NCI-H2227 treated with DMSO at 0.1 percent for 48 hours (cell line): ENCODE measurements at regions not wholly inside any gene's neighbourhood (a gene's known extent, or its start where the extent isn't known, plus 50 kb on each side); places are given as distances from the start of the nearest gene placed in this dataset.
"Not testable (repeated sequence)": the region's sequence is repeated elsewhere in the genome, so short reads cannot be mapped to it uniquely, and the experiment has no call there.

Experiments used
- DNase-seq: peaks from one replicate; lab custom pipeline; 2025; lab: John Stamatoyannopoulos, UW

DNA sequence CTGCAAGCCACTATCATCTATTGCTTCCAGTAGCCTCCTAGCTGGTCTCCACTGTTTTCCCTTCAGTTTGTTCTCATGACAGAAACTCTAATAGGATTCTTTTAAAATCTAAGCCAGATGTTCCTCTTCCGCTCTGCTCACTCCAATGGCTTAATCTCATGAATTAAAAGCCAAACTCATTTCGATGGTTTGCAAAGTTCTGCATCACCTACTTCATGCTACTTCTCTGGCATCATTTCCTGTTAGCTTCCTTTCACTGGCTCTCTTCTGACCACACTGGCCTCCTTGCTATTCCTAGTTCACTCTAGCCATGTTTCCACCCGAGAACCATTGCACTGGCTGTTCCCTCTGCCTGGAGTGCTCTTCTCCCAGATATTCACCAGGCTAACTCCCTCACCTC is 102.0 kb upstream of the LSM6 start:
- DNase-seq = no peak

- no peak for DNase-seq
Observed at GRCh38 chr4:146072376-146072775, 103.1 kb upstream of the LSM6 start.

DNA sequence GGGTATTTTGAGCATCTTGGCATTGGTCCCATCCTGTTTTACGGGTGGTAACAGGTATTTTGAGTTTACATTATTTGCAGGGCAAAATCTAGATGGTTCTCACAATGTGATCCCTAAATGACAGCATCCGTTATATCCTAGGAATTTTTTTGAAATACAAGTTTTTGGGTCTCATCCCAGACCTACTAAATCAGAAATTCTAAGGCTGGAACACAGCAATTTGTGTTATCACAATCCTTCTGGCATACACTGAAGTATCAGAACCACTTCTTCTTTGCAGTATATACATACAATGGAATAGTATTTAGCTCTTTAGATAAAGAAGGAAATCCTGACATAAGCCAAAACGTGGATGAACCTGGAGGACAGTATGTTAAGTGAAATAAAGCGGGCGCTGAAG is 104.1 kb upstream of the LSM6 start:
- DNase-seq = no peak

- no peak for DNase-seq
Observed at GRCh38 chr4:146063143-146063542, 112.4 kb upstream of the LSM6 start.

GRCh38 chr4:146062340-146062739 is 113.2 kb upstream of the LSM6 start:
- DNase-seq = no peak

DNA sequence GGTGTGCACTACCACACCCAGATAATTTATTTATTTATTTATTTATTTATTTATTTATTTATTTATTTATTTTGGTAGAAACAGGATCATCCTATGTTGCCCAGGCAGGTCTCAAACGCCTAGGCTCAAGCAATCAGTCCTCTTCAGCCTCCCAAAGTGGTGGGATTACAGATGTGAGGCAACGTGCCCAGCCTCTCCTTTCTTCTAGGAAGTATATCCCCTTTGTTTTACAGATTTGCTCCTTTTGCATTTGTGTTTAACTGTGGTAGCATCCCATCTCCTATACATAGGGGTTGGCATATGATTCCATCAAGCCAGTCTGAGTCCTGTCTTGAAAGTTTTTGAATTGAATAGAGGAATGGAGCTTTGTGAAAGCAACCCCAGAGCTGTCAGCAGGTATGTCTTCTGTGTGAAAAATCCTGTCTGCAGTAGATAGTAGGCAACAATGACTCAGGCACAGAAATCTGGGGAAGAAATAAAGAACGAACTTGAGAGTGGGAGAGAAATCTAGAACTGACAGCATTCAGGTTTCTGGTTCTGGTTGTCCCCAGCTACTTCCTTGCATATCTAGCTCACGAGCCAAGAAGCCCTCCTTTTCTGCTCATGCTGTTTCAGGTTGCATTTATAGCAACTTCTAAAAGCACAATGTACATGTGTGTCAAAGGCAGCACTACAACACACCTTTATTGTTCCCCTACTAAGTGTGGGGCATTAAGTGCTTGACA is 113.7 kb upstream of the LSM6 start:
- no peak for DNase-seq

GRCh38 chr4:146059865-146060264 is 115.7 kb upstream of the LSM6 start:
- no peak for DNase-seq

- no peak for DNase-seq
Observed at GRCh38 chr4:146059151-146059550, 116.4 kb upstream of the LSM6 start.

GRCh38 chr4:146058531-146058930 is 117.0 kb upstream of the LSM6 start:
- DNase-seq = no peak

GRCh38 chr4:146054676-146055075 is 116.1 kb upstream of the ZNF827 start:
- DNase-seq = no peak

DNA sequence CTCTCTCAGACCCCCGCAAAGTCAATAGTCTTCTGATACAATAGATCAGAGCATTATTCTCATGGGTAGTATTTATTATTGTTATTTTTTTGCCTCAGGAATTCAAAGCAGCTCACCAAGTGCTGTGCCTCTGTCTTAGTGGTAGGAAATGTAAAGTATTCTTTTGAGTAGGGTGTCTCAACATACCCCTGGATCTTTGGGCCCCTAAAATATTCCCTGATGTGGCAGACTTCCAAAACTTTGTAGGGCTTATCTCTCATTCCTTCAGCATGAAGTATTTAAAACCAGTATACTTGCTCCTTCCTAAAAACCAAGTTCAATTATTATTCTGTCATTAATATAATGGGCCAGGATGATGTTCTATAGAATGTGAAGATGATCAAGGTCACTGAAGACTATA is 115.3 kb upstream of the ZNF827 start:
- DNase-seq = no peak

GRCh38 chr4:146051728-146052391 is 113.2 kb upstream of the ZNF827 start:
- no peak for DNase-seq

DNA sequence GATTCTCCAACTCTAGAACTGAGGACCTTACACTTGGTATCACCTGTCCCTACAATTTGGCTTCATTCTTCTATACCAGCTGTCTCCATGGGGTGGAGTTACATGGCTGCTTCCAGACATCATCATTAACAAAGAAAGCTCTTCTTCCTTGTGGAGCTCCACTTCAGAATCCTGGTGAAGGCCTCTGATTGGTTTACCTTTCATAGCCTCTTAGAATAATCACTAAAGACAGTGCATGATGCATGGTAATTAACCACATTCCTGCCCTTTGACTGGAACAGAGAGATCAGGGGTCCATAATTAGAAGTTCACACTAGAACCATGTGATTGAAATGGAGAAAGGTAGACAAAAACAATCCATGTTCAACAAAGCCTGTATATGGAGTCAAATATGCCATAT is 112.6 kb upstream of the ZNF827 start:
- DNase-seq = no peak

- no peak for DNase-seq
Observed at GRCh38 chr4:146049802-146050201, 111.2 kb upstream of the ZNF827 start.

- DNase-seq = not testable (repeated sequence)
Observed at GRCh38 chr4:146047768-146048167, 109.1 kb upstream of the ZNF827 start.

DNA sequence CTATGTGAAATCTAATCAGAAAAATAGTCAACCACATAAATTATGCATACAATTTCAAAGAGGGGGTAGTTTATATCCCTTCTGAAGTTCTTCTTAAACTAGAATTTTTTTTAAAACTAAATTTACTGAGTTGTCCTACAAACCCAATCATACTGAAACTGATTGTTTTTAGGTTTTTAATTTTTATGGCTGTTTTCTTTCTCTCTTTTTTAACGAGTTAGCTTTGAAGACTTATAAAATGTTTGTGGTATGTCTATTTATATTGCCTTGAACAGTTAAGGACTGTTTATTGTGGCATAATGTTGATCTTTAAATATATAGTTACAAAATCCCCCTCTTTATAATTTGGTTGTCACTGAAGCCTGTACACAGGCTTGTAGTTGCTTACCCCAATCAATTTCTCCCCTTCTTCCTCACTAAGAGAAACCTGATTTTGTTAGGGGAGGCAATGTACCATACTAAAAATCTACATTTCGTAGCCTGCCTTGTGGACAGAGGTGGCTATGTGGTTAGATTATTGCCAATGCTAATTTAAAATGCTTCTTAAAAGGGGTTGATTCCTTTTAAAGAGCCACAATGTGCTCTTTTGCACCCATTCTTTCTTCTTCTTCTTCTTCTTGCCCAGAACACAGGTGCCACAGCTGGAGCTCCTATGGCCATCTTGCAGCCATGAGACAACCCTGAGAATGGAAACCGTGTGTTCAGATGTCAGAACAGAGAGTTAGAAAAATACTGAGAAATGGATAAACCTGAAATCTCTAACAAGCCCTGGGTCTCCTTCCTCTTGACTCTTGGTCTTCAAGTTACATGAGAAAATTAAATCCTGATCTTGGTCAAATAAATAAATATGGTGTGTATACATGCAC is 102.7 kb upstream of the ZNF827 start:
- no peak for DNase-seq

DNA sequence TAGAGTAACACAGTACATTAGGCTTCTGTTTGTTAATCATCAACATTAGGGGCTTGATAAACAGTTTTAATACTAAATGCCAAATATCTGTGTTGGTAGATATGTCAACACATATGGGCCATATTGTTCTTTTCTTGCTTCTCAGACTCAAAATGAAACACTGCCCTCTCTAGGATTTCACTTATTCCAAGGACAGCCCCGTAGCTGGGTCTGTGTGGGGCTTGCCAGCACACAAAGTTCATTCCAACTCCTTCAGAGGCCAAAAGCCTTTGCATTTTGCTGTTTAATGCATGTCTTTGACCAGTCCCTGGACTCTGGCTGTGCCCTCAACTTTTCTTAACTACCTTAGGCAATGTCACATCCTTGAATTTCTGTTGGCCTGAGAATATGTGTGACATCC is 102.0 kb upstream of the ZNF827 start:
- DNase-seq = no peak

DNA sequence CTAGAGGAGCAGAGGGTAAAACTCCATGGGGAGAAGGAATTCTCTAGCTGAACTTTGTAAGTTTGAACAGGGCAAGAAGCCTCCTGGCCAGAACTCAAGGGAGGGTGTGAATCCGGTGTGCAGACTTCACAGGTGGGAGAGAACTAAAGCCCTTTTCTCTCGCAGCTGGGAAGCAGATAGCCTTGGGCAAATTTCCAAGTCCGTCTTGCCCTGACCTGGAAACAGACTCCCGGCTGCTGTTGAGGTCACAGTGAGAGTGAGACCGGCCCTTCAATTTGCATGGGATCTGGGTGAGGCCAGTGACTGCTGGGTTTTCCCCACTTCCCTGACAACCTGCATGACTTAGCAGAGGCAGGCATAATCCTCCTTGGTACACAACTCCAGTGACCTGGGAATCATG is 94.5 kb upstream of the ZNF827 start:
- no peak for DNase-seq

- DNase-seq = no peak
Observed at GRCh38 chr4:146032234-146032860, 93.7 kb upstream of the ZNF827 start.

DNA sequence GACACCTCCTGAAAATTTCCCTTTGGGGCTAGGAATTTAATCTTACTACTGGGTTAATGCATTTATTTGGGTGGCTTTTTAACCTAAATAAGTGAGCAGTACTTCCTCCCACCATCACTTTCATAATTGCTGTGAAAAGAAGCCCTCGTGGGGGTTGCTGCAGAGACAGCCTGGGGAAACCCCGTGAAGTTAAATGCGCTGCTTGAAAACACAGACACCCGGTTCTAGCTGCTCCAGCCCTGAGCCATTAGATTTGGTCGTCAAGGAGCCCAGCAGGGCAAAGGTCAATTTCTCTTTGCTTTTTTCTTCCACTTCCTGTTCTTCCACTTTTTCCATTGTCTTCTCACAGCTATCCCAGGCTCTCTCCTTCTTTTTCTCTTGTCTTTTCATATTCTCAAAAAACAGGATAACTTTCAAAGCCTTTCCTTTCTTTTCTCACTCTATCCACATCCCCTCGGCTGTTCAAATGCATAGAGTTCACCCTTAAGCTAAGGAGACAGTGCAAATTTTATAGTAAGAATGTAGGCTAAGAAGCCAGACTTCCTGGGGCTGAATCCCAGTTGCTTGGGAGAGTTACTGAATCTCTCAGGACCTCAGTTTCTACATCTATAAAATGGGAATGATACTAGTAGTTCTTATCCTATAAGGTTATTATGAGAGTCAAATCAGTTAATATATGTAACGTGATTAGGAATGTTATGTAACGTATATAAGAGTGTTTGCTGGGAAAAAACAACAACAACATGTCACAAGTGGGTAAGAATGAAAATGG is 91.5 kb upstream of the ZNF827 start:
- peak; percentile 0 for DNase-seq

- DNase-seq = no peak
Observed at GRCh38 chr4:146029147-146029546, 90.5 kb upstream of the ZNF827 start.

- no peak for DNase-seq
Observed at GRCh38 chr4:146027761-146028160, 89.1 kb upstream of the ZNF827 start.
